ENCODE measurements at regions not wholly inside any gene's neighbourhood (a gene's known extent, or its start where the extent isn't known, plus 50 kb on each side); places are given as distances from the start of the nearest gene placed in this dataset.

DNA sequence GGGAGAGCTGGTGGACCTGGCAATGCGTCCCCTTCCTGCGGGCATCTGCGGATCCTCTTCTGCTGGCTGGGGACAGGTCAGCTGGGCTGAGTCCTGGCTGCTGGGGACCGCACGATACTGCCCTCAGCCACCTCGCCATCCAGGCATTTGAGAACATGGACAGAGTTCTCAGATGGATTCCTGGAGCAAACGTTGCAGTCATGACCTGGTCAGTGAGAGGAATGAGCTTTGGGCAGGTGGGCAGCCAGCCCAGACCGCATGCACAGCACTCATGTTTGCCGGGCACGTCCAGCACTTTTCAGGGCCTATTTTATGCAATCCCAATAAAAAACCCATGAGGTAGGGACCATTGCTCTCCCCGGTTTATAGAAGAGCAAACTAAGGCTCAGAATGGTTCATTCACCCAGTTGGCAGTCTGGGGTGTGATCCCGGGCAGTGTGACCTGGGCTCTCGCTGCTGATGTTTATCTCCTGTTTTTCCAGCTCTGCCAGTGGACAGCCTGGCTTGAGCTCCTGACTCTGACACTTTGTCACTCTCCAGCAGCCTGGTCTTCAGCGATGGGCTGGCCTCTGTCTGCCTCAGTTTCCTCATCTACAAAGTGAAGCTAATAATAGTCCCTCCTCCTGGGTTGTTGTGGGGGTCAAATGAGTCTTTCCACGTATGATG lies 294.7 kb downstream of the IRF8 start:
- dilution Hi-C loops (cut with MboI; ENCODE audit: extremely low pct_ligation_motif_present, low sequenced_read_pairs), result no loop called here
- no peaks in the 10 kb centered on the region for H3K9me3 ChIP-seq (ENCODE audit: control insufficient read depth, low read depth, low read length)
- no peaks in the 10 kb centered on the region for H4K20me1 ChIP-seq (ENCODE audit: control insufficient read depth, extremely low read depth, insufficient read depth, low read length)
- no peak for FAIRE-seq
- peaks cover 8% of the 10 kb centered on the region for H3K27me3 ChIP-seq (ENCODE audit: control insufficient read depth, extremely low read depth, insufficient read depth, low read length)
- no peak for DNase-seq (ENCODE audit: low read depth, low spot score)
- no peak overlapping the region for H3K4me2 ChIP-seq (ENCODE audit: control insufficient read depth, extremely low read depth, insufficient read depth, low read depth, low read length)
- H3K4me1 ChIP-seq (ENCODE audit: control insufficient read depth, extremely low read depth, insufficient read depth, low read length), result no peaks in the 10 kb centered on the region
- no peaks in the 10 kb centered on the region for H3K9me1 ChIP-seq (ENCODE audit: control insufficient read depth, extremely low read depth, insufficient read depth, low read length)
- H3K9ac ChIP-seq (ENCODE audit: control insufficient read depth, extremely low read depth, insufficient read depth, low read length), result no peak overlapping the region
- TF ChIP-seq EZH2 (IDR thresholded peaks at IDR 0.05; ENCODE audit: low read length), result no peak
- no peak for TF ChIP-seq CTCF (optimal IDR thresholded peaks at IDR 0.05 in 1 of 3, IDR thresholded peaks at IDR 0.05 in 1 of 3, conservative IDR thresholded peaks at IDR 0.05 in 1 of 3; ENCODE audit: extremely low read depth in 1 of 3, insufficient read depth in 2 of 3, low read length in 3 of 3)
- no peak overlapping the region for H3K4me3 ChIP-seq (ENCODE audit: control insufficient read depth in 2 of 3, extremely low read depth in 1 of 3, insufficient read depth in 2 of 3, low read depth in 1 of 3, low read length in 3 of 3)
- no peaks in the 10 kb centered on the region for H3K36me3 ChIP-seq (ENCODE audit: control insufficient read depth in 2 of 2, extremely low read depth in 1 of 2, insufficient read depth in 2 of 2, low read length in 2 of 2)
- H2AFZ ChIP-seq (ENCODE audit: control insufficient read depth, low read length), result no peak overlapping the region
- H3K79me2 ChIP-seq (ENCODE audit: control insufficient read depth, insufficient read depth, low read length), result no peaks in the 10 kb centered on the region
- H3K27ac ChIP-seq (ENCODE audit: control insufficient read depth, insufficient read depth, low read length), result no peak overlapping the region

- no peaks in the 10 kb centered on the region for H3K9me3 ChIP-seq (ENCODE audit: control insufficient read depth, low read depth, low read length)
- no peak for FAIRE-seq
- dilution Hi-C loops (cut with MboI; ENCODE audit: extremely low pct_ligation_motif_present, low sequenced_read_pairs), result no loop called here
- DNase-seq (ENCODE audit: low read depth, low spot score), result no peak
- no peak overlapping the region for H3K9ac ChIP-seq (ENCODE audit: control insufficient read depth, extremely low read depth, insufficient read depth, low read length)
- H3K4me2 ChIP-seq (ENCODE audit: control insufficient read depth, extremely low read depth, insufficient read depth, low read depth, low read length), result no peak overlapping the region
- no peaks in the 10 kb centered on the region for H4K20me1 ChIP-seq (ENCODE audit: control insufficient read depth, extremely low read depth, insufficient read depth, low read length)
- peaks cover 28% of the 10 kb centered on the region for H3K27me3 ChIP-seq (ENCODE audit: control insufficient read depth, extremely low read depth, insufficient read depth, low read length)
- H2AFZ ChIP-seq (ENCODE audit: control insufficient read depth, low read length), result no peak overlapping the region
- H3K36me3 ChIP-seq (ENCODE audit: control insufficient read depth in 2 of 2, extremely low read depth in 1 of 2, insufficient read depth in 2 of 2, low read length in 2 of 2), result no peaks in the 10 kb centered on the region
- no peaks in the 10 kb centered on the region for H3K9me1 ChIP-seq (ENCODE audit: control insufficient read depth, extremely low read depth, insufficient read depth, low read length)
- H3K4me3 ChIP-seq (ENCODE audit: control insufficient read depth in 2 of 3, extremely low read depth in 1 of 3, insufficient read depth in 2 of 3, low read depth in 1 of 3, low read length in 3 of 3), result no peak overlapping the region
- TF ChIP-seq EZH2 (IDR thresholded peaks at IDR 0.05; ENCODE audit: low read length), result no peak
- TF ChIP-seq CTCF (optimal IDR thresholded peaks at IDR 0.05 in 1 of 3, IDR thresholded peaks at IDR 0.05 in 1 of 3, conservative IDR thresholded peaks at IDR 0.05 in 1 of 3; ENCODE audit: extremely low read depth in 1 of 3, insufficient read depth in 2 of 3, low read length in 3 of 3), result no peak
- no peaks in the 10 kb centered on the region for H3K79me2 ChIP-seq (ENCODE audit: control insufficient read depth, insufficient read depth, low read length)
- no peak overlapping the region for H3K27ac ChIP-seq (ENCODE audit: control insufficient read depth, insufficient read depth, low read length)
- H3K4me1 ChIP-seq (ENCODE audit: control insufficient read depth, extremely low read depth, insufficient read depth, low read length), result no peaks in the 10 kb centered on the region
Observed at GRCh38 chr16:86195863-86196630, 297.1 kb downstream of the IRF8 start.

All from keratinocyte (primary cell).